H1 (cell line): ENCODE measurements at regions not wholly inside any gene's neighbourhood (a gene's known extent, or its start where the extent isn't known, plus 50 kb on each side); places are given as distances from the start of the nearest gene placed in this dataset.

ENCODE experiments used
- EGR1 ChIP-seq: IDR thresholded peaks from 2 replicates; pipeline ENCODE4 v1.6.1; 2011; ENCODE audit warnings: low read depth, low read length, borderline replicate concordance
- HDAC2 ChIP-seq, 2 experiments: fragments of 300-600 bp in 1 of 2; sonication (generic) in 1 of 2; IDR thresholded peaks; 2 replicates each; pipeline ENCODE4 v1.6.1; 2011 to 2012; ENCODE audit warnings: low read depth in 2 of 2, low read length in 2 of 2, mild to moderate bottlenecking in 2 of 2, moderate library complexity in 2 of 2, borderline replicate concordance in 1 of 2, inconsistent platforms in 1 of 2
- HDAC6 ChIP-seq: IDR thresholded peaks from one replicate; pipeline ENCODE4 v1.7.1; 2012; ENCODE audit warnings: low read depth, mild to moderate bottlenecking, inconsistent platforms, low read length, moderate library complexity
- RXRA ChIP-seq: IDR thresholded peaks from 2 replicates; pipeline ENCODE4 v1.6.1; 2011; ENCODE audit warnings: low read depth, mild to moderate bottlenecking, low read length, moderate library complexity; ENCODE audit not compliant: insufficient read depth
- SIRT6 ChIP-seq: IDR thresholded peaks from one replicate; pipeline ENCODE4 v1.7.1; 2012; ENCODE audit warnings: low read length, inconsistent platforms

DNA sequence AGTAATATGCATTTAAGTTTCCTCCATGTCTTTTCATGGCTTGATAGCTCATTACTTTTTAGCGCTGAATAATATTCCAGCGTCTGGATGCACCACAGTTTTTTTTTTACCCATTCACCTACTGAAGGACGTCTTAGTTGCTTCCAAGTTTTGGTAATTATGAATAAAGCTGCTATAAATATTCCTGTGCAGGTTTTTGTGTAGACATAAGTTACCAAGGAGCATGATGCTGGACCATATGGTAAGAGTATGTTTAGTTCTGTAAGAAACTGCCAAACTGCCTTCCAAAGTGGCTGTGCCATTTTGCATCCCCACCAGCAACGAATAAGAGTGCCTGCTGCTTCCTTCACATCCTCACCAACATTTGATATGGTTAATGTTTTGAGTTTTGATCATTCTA lies 195.6 kb downstream of the PIK3R1 start (continued):
- TF ChIP-seq HDAC2 (IDR thresholded peaks at IDR 0.05; ENCODE audit: borderline replicate concordance in 1 of 2, low read depth in 2 of 2, low read length in 2 of 2) (no peak), RXRA (no peak), HDAC6 (no peak), SIRT6 (no peak), EGR1 (no peak)
